ENCODE measurements at regions not wholly inside any gene's neighbourhood (a gene's known extent, or its start where the extent isn't known, plus 50 kb on each side); places are given as distances from the start of the nearest gene placed in this dataset.

DNA sequence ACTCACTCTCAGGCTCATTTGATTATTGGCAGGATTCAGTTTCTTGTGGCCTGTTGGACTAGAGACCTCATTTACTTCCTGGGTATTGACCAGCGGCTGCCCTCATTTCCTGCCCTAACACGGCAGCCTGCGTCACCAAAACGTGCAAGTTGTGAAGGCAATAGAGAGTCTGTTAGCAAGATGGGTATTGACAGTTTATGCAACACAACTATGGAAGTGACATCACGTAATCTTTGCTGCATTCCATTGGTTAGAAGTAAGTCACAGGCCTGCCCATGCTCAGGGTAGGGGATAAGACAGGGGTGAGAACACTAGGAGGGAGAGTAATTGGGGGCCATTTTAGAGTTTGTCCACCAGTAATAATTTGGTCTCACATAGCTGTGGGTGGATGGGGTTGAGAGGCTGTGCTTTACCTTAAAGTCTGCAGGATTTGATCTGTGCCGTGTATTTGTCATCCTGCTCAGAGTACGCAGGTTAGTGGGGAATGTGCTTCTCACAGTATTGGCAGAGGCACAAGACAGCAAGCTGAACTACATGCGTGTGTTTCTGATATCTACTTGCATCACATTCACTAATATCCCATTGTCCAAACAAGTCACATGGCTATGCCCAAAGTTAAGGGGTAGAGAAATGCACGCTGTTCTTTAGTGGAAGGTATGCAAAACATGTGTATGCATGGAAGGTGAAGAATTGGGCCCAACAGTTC is 83.3 kb downstream of the EDEM1 start:
- no peak for DNase-seq (ENCODE audit: low read depth, low spot score)
- in situ Hi-C loops (cut with HindIII; ENCODE audit: low pct_unique_long_range_greater_than_20kb, low sequenced_read_pairs), result no loop called here

DNA sequence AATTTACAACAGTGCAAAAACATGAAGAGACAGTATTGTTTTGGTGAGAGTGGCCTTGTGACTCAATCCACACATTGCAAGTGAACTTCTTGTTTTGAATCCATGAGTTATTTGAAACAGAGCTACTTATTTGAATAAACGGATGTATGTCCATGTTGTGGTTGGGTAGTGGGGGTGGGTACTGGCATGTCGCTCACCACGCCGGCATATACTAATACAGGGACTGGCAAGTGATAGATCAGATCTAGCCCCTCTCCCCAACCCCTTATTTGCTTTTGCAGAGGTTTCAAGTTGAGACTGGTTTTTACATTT is 83.8 kb downstream of the EDEM1 start:
- in situ Hi-C loops (cut with HindIII; ENCODE audit: low pct_unique_long_range_greater_than_20kb, low sequenced_read_pairs), result no loop called here
- DNase-seq (ENCODE audit: low read depth, low spot score), result no peak

DNA sequence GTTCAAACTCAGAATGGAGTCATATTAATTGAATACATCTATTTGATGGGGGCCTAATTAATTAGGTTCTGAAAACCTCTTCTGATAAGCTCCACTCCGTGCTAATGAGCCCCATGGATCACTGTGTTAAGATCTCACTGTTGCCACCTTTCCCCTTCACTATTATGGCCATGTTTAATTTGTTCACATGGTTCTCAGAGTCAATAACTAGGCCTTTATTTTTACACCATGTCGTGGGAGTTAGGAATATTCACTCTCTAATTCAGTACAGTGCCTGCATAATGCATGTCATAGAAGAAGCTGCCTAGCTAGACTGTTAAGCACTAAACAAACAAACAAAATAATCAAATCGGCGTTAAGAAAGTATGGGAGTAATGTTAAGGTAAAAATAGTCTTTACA is 84.9 kb downstream of the EDEM1 start:
- in situ Hi-C loops (cut with HindIII; ENCODE audit: low pct_unique_long_range_greater_than_20kb, low sequenced_read_pairs), result no loop called here
- DNase-seq (ENCODE audit: low read depth, low spot score), result no peak

DNA sequence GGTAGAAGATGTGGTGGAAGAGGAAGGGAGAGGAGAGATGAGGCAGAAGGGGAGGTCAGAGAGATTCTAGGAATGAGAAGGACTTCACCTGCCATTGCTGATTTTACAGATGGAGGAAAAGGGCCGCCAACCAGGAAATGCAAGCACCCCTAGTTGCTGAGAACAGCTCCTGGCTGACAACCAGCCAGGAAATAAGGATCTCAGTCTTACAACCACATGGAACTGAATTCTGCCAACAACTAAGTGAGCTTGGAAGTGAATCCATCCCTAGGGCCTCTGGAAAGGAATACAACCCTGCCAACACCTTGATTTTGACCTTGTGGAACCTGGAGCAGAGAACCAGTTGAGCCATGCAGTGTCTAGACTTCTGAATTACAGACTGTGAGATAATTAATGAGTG is 86.6 kb downstream of the EDEM1 start:
- no peak for DNase-seq (ENCODE audit: low read depth, low spot score)
- in situ Hi-C loops (cut with HindIII; ENCODE audit: low pct_unique_long_range_greater_than_20kb, low sequenced_read_pairs), result no loop called here

DNA sequence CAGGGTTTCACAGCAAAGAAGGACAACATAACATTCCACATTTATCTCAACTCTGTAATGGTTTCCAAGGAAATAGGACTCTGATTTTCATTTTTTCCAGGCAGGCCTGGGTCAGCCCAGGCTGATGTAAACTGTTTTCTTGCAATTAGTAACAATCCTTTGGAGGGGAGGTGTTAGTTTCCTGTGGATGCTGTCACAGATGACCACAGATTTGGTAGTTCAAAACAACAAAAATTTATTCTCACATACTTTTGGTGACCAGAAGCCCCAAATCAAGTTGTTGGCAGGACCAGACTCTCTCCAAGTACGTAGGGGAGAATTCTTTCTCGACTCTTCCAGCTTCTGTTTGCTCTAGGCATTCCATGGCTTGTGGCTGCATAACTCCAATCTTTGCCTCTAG is 88.0 kb downstream of the EDEM1 start:
- no peak for DNase-seq (ENCODE audit: low read depth, low spot score)
- in situ Hi-C loops (cut with HindIII; ENCODE audit: low pct_unique_long_range_greater_than_20kb, low sequenced_read_pairs), result no loop called here

DNA sequence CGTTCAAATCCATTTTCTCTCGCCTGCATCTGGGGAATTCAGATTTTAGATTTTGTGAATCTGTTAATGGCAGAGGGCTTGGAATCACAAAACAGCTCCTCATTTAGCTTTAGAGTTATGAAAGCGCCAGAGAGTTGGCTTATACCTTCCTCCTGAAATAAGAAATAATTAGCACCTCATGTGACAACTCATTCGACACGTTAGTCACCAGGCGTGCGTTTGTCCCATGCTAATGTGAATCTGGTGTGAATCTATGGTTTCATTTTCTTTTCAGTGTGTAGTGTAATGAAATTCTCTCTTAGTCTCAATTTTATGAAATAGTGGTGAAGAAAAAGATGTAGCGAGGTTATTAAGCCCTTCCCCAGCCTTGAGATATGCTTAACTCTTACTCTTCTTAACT is 89.4 kb downstream of the EDEM1 start:
- no peak for DNase-seq (ENCODE audit: low read depth, low spot score)
- in situ Hi-C loops (cut with HindIII; ENCODE audit: low pct_unique_long_range_greater_than_20kb, low sequenced_read_pairs), result no loop called here

DNA sequence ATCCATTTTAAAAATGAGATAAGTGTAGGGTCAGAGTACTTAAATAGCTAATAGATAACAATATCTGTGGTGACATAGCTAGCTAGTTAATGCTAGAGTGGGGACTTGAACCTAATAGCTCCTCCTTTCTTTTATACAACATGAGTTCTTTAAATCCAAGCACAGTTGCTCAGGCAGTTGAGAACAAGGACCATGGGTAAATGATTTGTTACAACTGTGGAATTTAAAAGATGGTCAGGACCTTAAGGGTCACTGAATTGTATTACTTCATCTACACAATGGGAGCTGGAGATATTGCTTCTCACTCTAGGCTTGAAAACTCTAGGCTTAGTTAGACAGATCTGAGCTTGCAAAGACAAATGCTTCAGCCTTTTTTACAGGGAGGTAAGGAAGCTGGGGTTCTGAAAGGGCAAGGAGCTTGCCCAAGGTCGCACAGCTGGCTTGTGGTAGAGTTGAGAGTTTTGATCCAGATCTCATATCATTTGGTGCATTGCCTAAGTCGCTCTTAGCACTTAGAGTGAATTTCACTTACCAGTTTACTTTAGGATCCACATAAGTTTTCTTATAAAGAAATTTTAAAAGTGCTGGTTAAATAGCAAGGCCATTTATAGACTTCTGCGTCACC is 90.2 kb downstream of the EDEM1 start:
- no peak for DNase-seq (ENCODE audit: low read depth, low spot score)
- in situ Hi-C loops (cut with HindIII; ENCODE audit: low pct_unique_long_range_greater_than_20kb, low sequenced_read_pairs), result no loop called here

- DNase-seq (ENCODE audit: low read depth, low spot score), result no peak
- in situ Hi-C loops (cut with HindIII; ENCODE audit: low pct_unique_long_range_greater_than_20kb, low sequenced_read_pairs), result no loop called here
These were observed 91.2 kb downstream of the EDEM1 start for GRCh38 chr3:5278666-5279065.

GRCh38 chr3:5282703-5283102 is 95.2 kb downstream of the EDEM1 start:
- DNase-seq (ENCODE audit: low read depth, low spot score), result no peak
- in situ Hi-C loops (cut with HindIII; ENCODE audit: low pct_unique_long_range_greater_than_20kb, low sequenced_read_pairs), result no loop called here

DNA sequence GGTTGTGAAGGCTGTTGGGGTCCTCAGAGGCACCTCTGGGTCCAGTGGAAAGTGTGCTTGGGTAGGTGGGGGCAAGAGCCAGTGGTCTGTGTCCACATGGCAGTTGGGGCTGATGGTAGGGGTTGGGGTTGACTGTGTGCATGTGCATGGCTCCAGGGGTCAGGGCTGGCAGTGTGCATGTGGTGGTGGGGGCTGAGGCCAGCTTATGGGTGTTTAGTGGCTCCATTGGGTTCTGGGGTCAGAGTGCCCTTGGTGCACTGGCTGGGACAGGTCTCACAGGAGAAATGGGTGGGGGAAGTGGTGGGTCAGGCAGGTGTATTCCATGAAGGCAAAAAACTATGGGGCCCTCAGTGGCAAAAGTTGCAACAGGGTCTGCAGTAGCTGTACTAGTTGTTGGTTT is 97.9 kb downstream of the EDEM1 start:
- no peak for DNase-seq (ENCODE audit: low read depth, low spot score)
- in situ Hi-C loops (cut with HindIII; ENCODE audit: low pct_unique_long_range_greater_than_20kb, low sequenced_read_pairs), result no loop called here

DNA sequence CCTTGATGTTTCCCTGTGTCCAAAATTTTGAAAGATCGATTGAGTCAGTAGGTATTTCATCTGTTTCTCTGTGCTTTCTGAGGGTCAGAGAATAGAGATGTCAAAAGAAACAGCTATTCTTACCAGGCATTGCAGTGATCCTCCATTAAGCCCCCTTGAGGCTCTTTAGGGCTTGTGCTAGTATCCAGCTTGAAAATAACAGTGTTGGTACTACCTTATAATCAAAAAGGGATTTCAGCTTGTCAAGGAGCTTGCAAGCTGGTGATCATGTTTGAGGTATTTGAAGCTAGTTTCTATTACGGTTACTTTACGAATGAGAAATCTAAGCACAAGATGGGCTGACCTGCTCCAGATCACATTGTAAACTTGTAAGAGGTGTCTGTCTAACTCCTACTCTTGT is 103.4 kb downstream of the EDEM1 start:
- in situ Hi-C loops (cut with HindIII; ENCODE audit: low pct_unique_long_range_greater_than_20kb, low sequenced_read_pairs), result no loop called here
- no peak for DNase-seq (ENCODE audit: low read depth, low spot score)

DNA sequence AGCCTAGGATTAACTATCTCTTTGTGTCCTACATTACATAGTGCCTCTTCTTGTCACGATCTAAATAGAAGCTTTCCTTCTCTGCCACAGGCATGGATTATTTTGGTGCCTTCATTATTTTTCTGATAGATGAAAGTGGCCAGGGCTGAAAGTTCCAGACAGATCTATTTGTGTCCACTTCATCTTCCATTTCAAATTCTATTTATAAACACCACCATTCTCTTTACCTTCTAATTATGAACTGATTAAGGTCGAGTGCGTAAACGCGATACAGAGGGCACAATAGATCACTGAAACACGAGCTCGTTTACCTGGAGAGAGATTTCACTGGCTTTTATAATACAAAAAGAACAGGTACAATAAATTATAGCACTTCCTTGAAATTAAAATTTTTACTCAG is 105.0 kb downstream of the EDEM1 start:
- DNase-seq (ENCODE audit: low read depth, low spot score), result no peak
- in situ Hi-C loops (cut with HindIII; ENCODE audit: low pct_unique_long_range_greater_than_20kb, low sequenced_read_pairs), result no loop called here

GRCh38 chr3:5293207-5293606 is 105.7 kb downstream of the EDEM1 start:
- DNase-seq (ENCODE audit: low read depth, low spot score), result no peak
- in situ Hi-C loops (cut with HindIII; ENCODE audit: low pct_unique_long_range_greater_than_20kb, low sequenced_read_pairs), result no loop called here

GRCh38 chr3:5294356-5294755 is 106.8 kb downstream of the EDEM1 start:
- no peak for DNase-seq (ENCODE audit: low read depth, low spot score)

DNA sequence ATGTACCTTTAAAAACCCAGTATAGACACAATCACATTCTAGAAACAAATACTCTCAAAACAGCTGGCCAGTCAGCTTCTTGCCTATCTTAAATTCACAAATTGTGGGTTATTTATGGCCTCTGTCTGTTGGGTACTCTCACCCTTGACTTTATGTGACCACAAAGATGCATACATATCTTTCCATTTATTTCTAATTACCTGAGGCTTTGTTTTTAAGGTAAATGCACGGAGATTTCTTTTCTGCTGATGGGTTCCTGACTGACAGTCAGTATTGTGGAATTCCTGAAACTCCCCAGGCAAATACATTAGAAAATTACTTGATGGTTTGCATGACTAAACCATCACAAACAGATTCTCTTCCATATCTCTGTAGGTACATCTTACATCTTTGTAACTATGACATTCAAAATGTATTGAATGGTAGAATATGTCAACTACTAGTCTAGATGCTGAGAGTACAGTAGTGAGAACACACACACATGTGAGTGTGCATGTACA is 107.7 kb downstream of the EDEM1 start:
- no peak for DNase-seq (ENCODE audit: low read depth, low spot score)
- in situ Hi-C loops (cut with HindIII; ENCODE audit: low pct_unique_long_range_greater_than_20kb, low sequenced_read_pairs), result no loop called here

More at GRCh38 chr3:5294356-5294755, 106.8 kb downstream of the EDEM1 start:
- in situ Hi-C loops (cut with HindIII; ENCODE audit: low pct_unique_long_range_greater_than_20kb, low sequenced_read_pairs), result no loop called here

- no peak for DNase-seq (ENCODE audit: low read depth, low spot score)
- in situ Hi-C loops (cut with HindIII; ENCODE audit: low pct_unique_long_range_greater_than_20kb, low sequenced_read_pairs), result no loop called here
These were observed 108.9 kb downstream of the EDEM1 start for GRCh38 chr3:5296362-5296761.

GRCh38 chr3:5297895-5298294 is 110.4 kb downstream of the EDEM1 start:
- no peak for DNase-seq (ENCODE audit: low read depth, low spot score)
- in situ Hi-C loops (cut with HindIII; ENCODE audit: low pct_unique_long_range_greater_than_20kb, low sequenced_read_pairs), result no loop called here

- in situ Hi-C loops (cut with HindIII; ENCODE audit: low pct_unique_long_range_greater_than_20kb, low sequenced_read_pairs), result no loop called here
These were observed 110.9 kb downstream of the EDEM1 start for GRCh38 chr3:5298453-5298852.

GRCh38 chr3:5299161-5299560 is 111.7 kb downstream of the EDEM1 start:
- in situ Hi-C loops (cut with HindIII; ENCODE audit: low pct_unique_long_range_greater_than_20kb, low sequenced_read_pairs), result no loop called here

More at GRCh38 chr3:5298453-5298852, 110.9 kb downstream of the EDEM1 start:
- peak; percentile 10 for DNase-seq (ENCODE audit: low read depth, low spot score)

More at GRCh38 chr3:5299161-5299560, 111.7 kb downstream of the EDEM1 start:
- no peak for DNase-seq (ENCODE audit: low read depth, low spot score)

Data from SK-MEL-5 (cell line).